ENCODE measurements at regions not wholly inside any gene's neighbourhood (a gene's known extent, or its start where the extent isn't known, plus 50 kb on each side); places are given as distances from the start of the nearest gene placed in this dataset.
"Not testable (repeated sequence)": the region's sequence is repeated elsewhere in the genome, so short reads cannot be mapped to it uniquely, and the experiment has no call there.

DNA sequence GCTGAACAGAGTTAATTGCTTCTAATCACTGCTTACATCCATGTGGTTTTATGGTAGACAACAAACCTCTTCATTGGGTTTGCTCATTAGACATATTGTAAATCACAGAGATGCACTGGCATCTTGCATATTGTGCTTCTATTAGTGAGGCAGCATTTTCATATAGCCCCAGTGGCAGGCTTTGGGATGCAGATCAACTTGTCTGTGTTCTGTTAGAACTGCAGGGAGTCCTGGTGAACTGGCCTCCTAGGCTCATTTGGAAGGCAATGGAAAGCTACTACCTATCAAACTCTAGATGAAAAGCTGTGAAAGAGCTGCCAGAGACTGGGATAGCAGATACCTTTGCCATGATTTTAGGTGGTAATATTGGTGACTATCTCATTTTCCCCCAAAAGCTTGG, 108.8 kb downstream of the NAA11 start:
- no peak for DNase-seq

DNA sequence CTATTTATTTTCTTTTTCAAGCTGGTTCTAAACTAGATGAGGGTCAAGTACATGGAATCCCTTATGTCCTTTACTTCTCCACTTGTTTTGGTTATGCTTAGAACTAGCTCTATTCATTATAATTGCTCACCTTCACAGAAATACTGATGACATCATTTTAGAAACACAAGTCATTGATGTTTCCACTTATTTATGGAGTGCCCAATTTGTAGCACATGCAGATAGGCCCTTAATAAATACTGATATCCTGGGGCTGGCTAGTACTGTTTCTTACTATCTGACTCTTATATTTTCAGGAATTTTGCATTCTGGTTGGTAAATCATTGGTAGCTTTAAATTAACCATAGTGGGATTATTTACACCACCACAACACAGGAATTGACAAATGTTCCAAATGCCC, 112.2 kb downstream of the NAA11 start:
- DNase-seq: no peak

DNA sequence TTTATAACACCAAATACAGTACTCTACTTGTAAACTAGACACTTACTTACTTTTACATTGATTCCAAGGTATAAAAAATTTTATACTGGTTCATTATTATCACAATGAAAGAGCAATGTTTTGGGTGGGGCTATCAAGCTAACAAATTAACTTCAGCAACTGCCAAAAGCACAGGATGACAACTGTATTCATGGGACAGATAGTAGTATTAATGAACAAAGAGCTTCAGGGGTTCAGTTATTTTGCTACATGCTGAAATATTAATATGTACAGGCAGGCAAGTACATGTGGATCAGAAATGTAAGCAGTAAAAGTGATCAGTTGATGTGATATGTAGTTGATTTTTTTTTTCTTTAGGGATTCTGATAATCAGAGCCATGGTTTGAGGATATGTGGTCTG, 112.9 kb downstream of the NAA11 start:
- no peak for DNase-seq

DNA sequence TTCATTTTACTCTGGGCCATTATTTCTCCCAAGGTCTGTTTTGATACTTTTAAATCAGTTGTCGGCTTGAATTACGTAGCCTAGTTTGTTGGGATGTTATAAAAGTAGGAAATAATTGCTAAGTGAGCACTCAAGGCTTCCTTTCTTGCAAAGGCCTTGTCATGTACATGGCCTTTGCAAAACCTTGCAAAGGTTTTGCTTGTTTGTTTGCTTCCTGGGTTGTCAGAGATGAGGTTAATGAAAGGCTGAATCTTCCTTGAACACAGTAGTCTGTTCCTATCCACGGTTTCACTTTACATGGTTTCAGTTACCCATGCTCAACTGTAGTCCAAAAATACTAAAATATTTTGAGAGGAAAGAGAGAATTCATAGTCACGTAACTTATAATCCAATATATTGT, 113.5 kb downstream of the NAA11 start:
- no peak for DNase-seq

DNA sequence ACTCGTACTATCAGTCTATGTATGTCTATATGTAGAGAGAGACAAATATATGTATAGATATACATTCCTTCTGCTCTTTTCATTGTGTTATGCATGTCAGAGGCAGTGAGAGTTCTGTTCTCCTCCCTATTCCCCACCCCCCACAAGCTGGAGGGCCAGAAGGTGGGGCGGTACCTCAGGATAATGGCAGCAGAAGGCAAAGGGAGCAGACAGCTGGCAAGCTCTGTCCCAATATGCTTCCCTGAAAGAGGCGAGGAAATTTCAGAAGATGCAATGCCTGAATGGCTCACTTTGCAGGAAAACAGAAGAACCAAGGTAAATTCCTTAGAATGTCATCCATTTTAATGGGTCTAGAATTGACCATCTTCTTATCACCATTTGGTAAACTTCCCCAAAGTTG, 114.4 kb downstream of the NAA11 start:
- no peak for DNase-seq

DNA sequence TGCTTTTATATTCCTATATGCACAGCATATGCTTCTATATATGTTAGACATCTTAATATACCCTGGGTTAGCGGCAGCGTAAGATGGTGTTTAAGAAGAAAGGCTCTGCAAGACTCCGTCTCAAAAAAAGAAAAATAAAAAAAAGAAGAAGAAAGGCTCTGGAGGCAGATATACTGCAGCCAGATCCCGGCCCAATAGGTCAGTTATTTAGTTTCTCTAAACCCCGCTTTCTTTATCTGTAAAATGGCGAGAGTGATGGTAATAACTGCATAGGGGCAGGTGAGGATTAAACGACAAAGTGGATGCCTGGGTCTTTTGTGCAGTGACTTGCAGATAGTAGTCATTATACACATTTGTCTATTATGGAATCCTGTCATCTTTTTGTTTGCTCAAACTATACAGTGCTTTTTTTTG, 115.2 kb downstream of the NAA11 start:
- DNase-seq: no peak

DNA sequence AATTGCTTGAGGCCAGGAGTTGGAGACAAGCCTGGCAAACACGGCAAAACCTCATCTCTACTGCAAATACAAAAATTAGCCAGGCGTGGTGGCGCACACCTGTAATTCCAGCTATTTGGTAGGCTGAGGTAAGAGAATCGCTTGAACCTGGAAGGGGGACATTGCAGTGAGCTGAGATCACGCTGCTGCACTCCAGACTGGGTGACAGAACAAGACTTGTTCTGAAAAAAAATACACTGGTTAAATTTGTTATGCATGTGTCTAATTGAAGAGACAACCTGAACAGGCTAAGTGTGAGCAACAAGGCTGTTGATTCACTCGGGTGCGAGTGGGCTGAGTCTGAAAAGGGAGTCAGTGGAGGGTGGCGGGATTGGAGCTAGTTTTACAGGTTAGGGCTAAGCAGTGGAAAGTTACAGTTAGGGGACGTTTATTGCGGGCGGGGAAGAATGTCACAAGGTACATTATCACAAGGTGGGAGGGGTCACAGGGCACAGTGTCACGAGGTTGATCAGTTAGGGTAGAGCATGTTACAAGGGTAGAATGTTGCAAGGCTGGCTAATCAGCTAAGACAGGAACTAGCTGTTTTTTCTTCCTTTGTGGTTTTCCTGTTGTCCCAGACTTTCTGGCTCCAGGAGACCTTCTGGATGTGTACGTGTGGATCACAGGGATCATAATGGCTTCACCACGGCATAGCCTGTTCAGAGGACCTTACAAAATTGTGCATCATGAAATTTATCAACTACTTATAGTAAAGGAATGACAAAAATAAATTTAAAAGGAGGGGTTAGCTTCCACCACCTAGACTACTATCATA, 115.8 kb downstream of the NAA11 start:
- DNase-seq: no peak

DNA sequence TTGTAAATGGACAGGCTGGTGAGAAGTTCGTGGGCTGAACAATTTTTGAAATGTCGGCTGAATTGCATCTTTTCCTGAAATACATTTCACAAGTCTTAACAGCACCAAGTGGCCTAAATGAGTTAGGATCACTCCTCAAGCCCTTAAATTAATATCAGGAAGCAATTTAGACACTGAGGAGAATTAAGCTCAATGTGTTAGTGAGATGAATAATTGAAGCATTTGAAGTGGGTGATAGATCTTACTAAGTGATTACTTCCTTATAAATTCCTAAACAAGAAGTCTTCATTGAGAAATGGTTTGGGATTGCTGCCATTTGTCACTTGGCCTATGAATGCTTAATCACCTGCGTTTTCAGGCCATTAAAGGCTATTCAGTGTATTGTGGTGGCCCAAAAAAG, 116.8 kb downstream of the NAA11 start:
- no peak for DNase-seq

DNA sequence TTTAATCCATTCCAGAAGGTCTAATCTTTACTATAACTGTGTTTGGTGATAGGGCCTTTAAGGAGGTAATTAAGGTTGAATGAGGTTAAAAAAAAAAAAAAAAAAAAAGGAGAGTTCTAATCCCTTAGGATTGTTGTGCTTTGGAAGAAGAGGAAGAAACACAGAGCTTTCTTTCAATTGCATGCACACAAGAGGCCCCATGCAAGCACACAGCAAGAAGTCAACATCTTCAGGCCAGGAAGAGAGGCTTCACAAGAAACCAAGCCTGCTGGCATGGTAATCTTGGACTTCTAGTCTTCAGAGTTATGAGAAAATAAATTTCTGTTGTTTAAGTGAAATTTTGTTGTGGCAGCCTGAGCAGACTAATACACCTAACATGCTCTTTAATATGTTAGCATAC, 118.6 kb downstream of the NAA11 start:
- DNase-seq: no peak

DNA sequence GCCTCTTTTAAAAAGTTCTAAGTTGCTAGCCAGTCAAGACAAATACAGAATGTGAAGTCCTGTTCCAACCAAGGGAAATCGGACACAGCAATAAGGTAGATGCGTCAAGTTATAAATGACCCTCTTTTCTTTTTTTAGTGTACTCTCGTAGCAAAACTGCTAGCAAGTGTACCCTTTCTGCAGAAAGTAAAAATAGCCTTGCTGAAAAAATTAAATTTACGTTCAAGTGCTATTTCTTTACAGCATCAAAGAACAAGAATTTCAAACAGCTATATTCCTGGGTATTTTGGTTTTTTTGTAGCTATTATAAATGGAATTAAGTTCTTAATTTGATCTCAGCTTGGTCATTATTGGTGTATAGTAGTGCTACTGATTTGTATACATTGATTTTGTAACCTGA, 119.2 kb downstream of the NAA11 start:
- no peak for DNase-seq

DNA sequence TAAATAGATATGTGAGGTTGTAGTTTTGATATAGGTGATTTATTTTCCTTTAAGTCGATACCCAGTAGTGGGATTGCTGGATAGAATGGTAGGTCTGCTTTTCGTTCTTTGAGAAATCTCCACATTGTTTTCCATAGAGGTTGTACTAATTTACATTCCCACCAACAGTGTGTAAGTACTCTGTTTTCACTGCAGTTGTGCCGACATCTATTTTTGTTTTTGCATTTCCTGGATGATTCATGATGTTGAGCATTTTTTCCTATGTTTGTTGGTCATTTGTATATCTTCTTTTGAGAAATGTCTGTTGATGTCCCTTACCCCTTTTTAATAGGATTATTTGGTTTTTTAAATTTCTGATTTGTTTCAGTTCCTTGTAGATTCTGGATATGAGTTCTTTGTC, 120.7 kb downstream of the NAA11 start:
- DNase-seq: no peak

DNA sequence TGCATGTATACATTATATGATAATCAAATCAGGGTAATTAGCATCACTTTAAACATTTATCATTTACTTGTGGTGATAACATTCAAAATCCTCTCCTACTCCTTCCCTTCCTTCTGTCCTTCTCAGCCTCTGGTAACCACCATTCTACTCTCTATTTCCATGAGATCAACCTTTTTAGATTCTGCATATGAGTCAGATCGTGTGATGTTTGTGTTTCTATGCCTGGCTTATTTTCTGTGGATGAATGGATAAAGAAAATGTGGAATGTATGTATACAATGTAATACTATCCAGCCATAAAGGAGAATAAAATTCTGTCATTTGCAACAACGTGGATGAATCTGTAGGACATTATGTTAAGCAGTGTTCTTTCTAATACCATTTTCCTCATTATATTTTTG, 123.9 kb downstream of the NAA11 start:
- no peak for DNase-seq

DNA sequence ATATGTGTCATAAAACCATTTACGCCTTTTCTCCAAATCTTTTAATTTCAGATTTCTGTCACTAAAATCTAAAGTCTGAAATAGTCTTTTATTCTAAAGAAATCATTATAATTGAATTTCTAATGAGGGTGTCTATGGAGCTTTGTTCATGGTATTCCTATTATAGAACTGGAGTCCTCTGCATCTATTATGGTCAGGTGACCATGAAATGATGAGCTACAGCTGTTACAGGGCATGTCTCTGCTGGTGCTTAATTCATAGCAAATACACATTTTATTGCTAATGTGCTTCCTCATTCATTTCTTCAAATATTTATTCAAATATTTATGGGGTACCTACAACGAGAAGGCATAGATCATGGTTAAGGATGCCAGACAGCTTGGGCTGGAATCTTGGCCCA, 126.1 kb downstream of the NAA11 start:
- DNase-seq: no peak

DNA sequence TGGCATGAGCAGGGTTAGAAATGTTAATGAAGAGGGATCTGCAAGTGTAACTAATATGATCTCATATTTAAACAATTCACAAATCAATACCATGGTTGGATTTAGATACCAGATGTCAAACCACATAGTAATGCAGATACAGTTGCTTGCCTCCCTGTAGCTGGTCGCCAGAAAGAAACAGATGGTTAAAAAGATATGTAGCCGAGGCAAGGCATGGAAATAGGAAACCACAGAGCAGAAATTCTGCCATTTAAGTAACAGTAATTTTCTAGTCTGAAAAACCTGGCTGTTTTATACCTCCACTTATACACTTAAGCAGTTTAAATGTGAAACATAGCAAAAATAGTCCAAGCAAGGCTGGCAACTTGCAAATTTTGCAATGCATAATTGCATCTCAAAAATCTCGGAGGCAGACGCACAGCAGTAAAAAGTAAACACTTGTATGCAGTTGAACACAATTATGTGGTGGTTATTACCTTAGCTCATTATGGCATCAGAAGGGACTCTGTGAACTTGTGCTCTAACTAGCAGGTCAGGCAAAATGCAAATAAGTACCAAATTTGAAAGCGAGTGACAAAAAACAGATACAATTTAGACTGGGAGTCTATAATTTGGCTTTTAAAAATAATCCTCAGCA, 126.8 kb downstream of the NAA11 start:
- DNase-seq: peak; percentile 61

DNA sequence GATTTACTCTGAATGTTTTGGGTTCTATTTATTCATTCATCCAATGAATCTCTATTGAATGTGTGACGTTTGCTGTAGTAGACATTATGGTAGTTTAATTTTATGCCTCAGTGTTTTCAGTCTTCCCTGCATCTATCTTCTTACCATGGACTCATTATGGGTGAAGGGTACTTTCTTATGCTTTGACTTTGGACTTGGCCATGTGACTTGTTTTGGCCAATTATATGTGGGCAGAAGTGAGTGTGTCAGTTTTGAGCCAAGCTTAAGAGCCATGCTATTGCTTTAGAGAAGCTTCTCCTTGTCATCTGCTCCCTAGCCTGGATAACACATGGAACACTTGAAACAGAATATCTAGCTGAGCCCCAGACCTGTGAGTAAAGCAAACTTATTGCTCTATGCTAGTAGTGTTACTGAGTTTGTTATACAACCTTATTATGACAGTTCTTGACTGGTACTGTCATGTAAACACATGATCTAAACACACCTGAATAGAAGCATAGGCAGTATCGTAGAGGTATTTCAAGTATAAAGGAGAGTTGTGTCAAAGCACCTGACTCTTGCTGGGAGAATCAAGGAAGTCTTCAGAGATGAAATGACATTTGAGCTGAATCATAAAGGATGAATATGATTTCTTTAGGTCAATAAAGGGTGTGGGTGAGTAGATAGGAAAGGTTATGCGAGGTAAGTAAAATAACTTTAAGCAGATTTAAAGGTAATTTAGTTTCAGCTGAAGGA, 128.4 kb downstream of the NAA11 start:
- no peak for DNase-seq

DNA sequence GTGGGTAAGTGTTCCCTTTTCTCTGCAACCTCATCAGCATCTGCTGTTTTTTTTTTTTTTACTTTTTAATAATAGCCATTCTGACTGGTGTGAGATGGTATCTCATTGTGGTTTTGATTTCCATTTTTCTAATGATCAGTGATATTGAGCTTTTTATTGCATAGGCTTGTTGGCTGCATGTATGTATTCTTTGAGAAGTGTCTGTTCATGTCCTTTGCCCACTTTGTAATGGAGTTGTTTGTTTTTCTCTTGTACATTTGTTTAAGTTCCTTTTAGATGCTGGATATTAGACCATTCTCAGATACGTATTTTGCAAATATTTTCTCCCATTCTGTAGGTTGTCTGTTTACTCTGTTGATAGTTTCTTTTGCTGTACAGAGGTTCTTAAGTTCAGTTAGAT, 134.6 kb downstream of the NAA11 start:
- DNase-seq: not testable (repeated sequence)

DNA sequence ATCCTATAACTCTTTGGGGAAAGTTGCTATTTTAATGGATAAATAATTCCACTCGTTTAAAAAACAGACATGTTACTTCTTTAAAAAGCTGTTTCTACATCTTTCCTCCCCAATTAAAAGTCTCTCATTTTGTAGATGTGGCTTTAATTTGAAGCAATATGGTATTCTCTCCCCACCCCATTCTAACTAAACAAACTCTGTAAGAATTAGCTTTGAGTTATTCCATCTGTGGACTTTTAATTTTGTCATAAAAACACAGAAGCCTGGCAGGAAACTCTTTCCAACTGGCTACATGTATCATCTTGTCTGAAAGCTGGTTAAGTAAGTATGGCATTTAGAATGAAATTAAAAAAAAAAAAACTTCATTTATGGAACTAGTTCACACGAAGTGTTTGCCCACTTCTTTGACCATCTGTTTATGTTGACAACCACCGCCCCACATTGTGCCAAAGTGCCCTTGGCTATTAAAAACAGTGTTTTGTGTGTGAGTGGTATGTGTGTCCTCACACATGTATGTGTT, 140.3 kb downstream of the NAA11 start:
- DNase-seq: no peak

DNA sequence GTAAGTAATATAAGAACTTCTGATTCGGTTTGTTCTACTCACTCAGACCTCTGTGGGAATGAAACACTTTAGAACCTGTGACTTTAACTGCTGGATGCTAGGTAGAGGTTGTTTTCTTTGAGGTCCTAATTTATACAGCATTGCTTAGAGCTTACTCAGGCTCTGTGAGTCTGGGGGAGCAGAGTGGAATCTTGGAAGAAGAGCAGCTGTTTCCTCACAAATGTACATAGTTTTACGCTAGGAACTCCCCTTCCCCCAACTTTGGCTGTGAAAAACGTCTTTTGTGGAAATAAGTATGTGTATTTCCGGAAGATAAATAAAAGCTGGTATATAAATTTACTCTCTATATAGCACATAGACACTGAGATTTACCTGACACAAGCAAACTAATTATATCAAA, 141.4 kb downstream of the NAA11 start:
- DNase-seq: no peak

DNA sequence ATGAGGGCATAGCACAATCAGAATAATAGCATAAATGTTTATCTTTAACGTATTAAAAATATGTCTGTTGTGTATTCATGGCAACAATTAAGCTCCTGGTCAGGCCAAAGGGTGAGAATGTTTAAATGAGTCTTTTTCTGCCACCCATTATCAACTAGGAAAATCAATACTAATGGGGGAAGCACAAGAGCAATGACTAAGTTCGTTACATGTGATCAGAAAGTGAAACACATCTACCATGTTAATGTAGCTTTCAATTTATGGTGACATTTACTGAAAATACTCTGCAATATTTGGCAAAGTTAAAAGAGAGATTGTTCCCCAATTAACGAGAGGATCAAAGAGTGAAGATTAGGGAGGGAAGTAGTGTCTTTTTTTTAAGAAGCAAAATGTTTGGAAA, 143.7 kb downstream of the NAA11 start:
- no peak for DNase-seq

DNA sequence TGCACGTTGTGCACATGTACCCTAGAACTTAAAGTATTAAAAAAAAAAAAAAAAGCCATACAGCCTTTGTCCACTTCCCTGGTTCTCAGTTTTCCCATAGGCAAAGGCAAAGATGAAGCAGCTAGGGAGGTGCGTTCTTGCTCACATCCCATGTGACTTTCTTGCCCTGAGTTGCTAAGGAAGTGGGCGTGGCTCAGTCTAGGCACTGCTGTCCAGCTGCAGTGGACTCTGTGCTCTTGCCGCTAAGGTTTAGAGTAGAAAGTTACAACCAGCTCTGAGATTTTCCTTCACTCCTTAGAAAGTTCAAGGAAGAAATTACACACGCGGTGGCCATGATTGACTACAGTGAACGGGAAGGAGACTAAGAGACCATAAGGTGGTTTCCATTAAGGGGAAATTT, 144.7 kb downstream of the NAA11 start:
- DNase-seq: no peak

DNA sequence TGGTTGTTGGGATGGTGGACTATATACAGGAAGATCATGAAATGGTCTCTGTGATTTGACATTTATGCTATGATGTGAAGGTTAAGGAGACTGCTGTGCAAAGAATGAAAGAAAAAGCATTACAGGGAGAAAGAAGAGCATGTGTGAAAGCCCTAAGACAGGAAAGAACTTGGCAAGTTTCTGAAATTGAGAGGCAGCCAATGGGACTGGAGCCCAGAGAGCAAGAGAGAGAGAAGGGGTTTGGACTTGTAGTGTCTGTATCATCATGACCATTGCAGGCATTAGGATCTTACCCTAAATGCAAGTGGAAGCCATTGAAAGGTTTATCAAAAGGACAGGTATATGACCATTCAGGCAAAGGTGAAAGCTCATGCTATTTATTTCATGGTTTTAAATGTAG, 147.1 kb downstream of the NAA11 start:
- DNase-seq: peak; percentile 42

DNA sequence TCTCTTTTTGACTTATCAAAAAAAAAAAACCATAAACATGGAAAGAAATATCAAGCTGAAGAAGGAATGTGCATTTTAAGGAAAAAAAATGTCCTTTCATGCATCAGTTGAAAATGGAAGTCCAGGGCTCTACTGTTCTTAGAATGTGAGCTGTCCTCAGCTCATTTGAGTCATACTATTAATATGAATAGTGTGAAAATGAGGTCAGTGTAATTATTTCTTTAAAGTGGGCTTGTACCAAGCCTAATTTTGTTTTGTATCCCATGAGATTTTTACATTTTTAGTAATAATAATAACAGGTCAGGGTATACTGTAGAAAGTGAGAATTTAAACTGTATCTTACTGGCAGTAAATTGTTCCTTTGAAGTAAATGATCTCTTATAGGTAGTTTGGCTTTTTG, 148.5 kb downstream of the NAA11 start:
- DNase-seq: no peak

DNA sequence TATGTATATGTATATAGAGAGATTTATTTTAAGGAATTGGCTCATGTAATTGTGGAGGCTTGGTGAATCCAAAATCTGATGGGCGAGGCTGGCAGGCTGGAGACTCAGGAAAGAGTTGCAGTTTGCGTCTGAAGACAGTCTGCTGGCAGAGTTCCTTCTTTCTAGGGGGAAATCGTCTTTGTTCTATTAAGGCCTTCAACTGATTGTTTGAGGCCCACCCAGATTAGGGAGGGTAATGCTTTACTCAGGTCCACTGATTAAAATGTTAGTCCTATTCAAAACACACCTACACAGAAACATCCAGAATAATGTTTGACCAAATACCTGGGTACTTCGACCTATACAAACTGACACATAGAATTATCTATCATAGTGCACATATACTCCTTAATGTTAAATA, 149.5 kb downstream of the NAA11 start:
- no peak for DNase-seq

DNA sequence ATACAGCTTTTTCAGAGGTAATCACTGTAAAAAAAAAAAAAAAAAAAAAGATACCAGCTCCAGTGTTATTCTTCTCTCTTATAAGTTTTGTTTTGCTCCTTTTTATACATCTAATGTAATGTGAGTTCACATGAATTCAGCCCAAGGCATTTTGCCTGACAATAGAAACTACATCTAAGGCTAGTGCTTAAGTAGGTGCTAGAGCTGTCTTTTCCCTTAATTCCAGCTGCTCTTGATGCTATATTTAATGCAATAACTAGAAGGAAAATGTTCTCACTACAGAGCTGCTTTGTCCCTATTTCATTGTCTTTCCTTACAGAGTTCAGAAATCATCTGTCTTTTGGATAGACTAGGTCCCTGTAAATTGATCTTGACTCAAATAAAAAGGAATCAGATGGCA, 150.1 kb downstream of the NAA11 start:
- DNase-seq: no peak
